ENCODE measurements at regions not wholly inside any gene's neighbourhood (a gene's known extent, or its start where the extent isn't known, plus 50 kb on each side); places are given as distances from the start of the nearest gene placed in this dataset.

GRCh38 chr2:386406-387103 is 98.7 kb upstream of the ALKAL2 start:
- Histone ChIP-seq H3K4me3 (ENCODE audit: low read length) (no peak overlapping the region), H4K20me1 (ENCODE audit: insufficient read depth, low read length) (no peaks in the 10 kb centered on the region), H2AFZ (ENCODE audit: low read depth, low read length) (no peak overlapping the region), H3K79me2 (ENCODE audit: low read length) (no peaks in the 10 kb centered on the region), H3K4me1 (ENCODE audit: low read length) (no peaks in the 10 kb centered on the region), H3K36me3 (replicated peaks; ENCODE audit: low read depth, low read length) (no peaks in the 10 kb centered on the region), H3K27me3 (ENCODE audit: low read depth, low read length) (no peaks in the 10 kb centered on the region), H3K4me2 (ENCODE audit: low read length) (no peak overlapping the region), H3K27ac (ENCODE audit: low read length) (no peak overlapping the region), H3K9ac (ENCODE audit: low read length) (no peak overlapping the region), H3K9me3 (ENCODE audit: insufficient read depth, low read length) (no peaks in the 10 kb centered on the region)
- TF ChIP-seq, protein P1, sequence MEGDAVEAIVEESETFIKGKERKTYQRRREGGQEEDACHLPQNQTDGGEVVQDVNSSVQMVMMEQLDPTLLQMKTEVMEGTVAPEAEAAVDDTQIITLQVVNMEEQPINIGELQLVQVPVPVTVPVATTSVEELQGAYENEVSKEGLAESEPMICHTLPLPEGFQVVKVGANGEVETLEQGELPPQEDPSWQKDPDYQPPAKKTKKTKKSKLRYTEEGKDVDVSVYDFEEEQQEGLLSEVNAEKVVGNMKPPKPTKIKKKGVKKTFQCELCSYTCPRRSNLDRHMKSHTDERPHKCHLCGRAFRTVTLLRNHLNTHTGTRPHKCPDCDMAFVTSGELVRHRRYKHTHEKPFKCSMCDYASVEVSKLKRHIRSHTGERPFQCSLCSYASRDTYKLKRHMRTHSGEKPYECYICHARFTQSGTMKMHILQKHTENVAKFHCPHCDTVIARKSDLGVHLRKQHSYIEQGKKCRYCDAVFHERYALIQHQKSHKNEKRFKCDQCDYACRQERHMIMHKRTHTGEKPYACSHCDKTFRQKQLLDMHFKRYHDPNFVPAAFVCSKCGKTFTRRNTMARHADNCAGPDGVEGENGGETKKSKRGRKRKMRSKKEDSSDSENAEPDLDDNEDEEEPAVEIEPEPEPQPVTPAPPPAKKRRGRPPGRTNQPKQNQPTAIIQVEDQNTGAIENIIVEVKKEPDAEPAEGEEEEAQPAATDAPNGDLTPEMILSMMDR (IDR thresholded peaks at IDR 0.05; ENCODE audit: low read depth, low read length) = no peak
- no peak for TF ChIP-seq EZH2phosphoT487 (IDR thresholded peaks at IDR 0.05; ENCODE audit: low read depth)

- Histone ChIP-seq H3K4me1 (ENCODE audit: low read length) (no peaks in the 10 kb centered on the region), H2AFZ (ENCODE audit: low read depth, low read length) (no peak overlapping the region), H3K4me3 (ENCODE audit: low read length) (no peak overlapping the region), H4K20me1 (ENCODE audit: insufficient read depth, low read length) (no peaks in the 10 kb centered on the region), H3K9me3 (ENCODE audit: insufficient read depth, low read length) (no peaks in the 10 kb centered on the region), H3K79me2 (ENCODE audit: low read length) (no peaks in the 10 kb centered on the region), H3K36me3 (replicated peaks; ENCODE audit: low read depth, low read length) (no peaks in the 10 kb centered on the region), H3K27ac (ENCODE audit: low read length) (no peak overlapping the region), H3K27me3 (ENCODE audit: low read depth, low read length) (no peaks in the 10 kb centered on the region), H3K4me2 (ENCODE audit: low read length) (no peak overlapping the region), H3K9ac (ENCODE audit: low read length) (no peak overlapping the region)
- TF ChIP-seq EZH2phosphoT487 (IDR thresholded peaks at IDR 0.05; ENCODE audit: low read depth) = no peak
- TF ChIP-seq, protein P1 (IDR thresholded peaks at IDR 0.05; ENCODE audit: low read depth, low read length) = no peak
These were observed 97.9 kb upstream of the ALKAL2 start for GRCh38 chr2:385785-386184.

GRCh38 chr2:385061-385460 is 97.2 kb upstream of the ALKAL2 start:
- Histone ChIP-seq H2AFZ (ENCODE audit: low read depth, low read length) (no peak overlapping the region), H3K36me3 (replicated peaks; ENCODE audit: low read depth, low read length) (no peaks in the 10 kb centered on the region), H3K79me2 (ENCODE audit: low read length) (no peaks in the 10 kb centered on the region), H3K27ac (ENCODE audit: low read length) (no peak overlapping the region), H3K9ac (ENCODE audit: low read length) (no peak overlapping the region), H3K9me3 (ENCODE audit: insufficient read depth, low read length) (no peaks in the 10 kb centered on the region), H3K27me3 (ENCODE audit: low read depth, low read length) (no peaks in the 10 kb centered on the region), H3K4me3 (ENCODE audit: low read length) (no peak overlapping the region), H4K20me1 (ENCODE audit: insufficient read depth, low read length) (no peaks in the 10 kb centered on the region), H3K4me1 (ENCODE audit: low read length) (no peaks in the 10 kb centered on the region), H3K4me2 (ENCODE audit: low read length) (no peak overlapping the region)
- TF ChIP-seq, protein P1 (IDR thresholded peaks at IDR 0.05; ENCODE audit: low read depth, low read length) = no peak
- TF ChIP-seq EZH2phosphoT487 (IDR thresholded peaks at IDR 0.05; ENCODE audit: low read depth) = no peak

- Histone ChIP-seq H3K4me1 (ENCODE audit: low read length) (no peaks in the 10 kb centered on the region), H3K36me3 (replicated peaks; ENCODE audit: low read depth, low read length) (no peaks in the 10 kb centered on the region), H3K4me3 (ENCODE audit: low read length) (no peak overlapping the region), H4K20me1 (ENCODE audit: insufficient read depth, low read length) (no peaks in the 10 kb centered on the region), H3K27ac (ENCODE audit: low read length) (no peak overlapping the region), H3K9me3 (ENCODE audit: insufficient read depth, low read length) (no peaks in the 10 kb centered on the region), H3K9ac (ENCODE audit: low read length) (no peak overlapping the region), H3K27me3 (ENCODE audit: low read depth, low read length) (no peaks in the 10 kb centered on the region), H3K4me2 (ENCODE audit: low read length) (no peak overlapping the region), H3K79me2 (ENCODE audit: low read length) (no peaks in the 10 kb centered on the region), H2AFZ (ENCODE audit: low read depth, low read length) (no peak overlapping the region)
- TF ChIP-seq, protein P1 (IDR thresholded peaks at IDR 0.05; ENCODE audit: low read depth, low read length) = no peak
- no peak for TF ChIP-seq EZH2phosphoT487 (IDR thresholded peaks at IDR 0.05; ENCODE audit: low read depth)
These were observed 96.0 kb upstream of the ALKAL2 start for GRCh38 chr2:383888-384287.

All from OCI-LY3 (cell line).